T-cell (primary cell): ENCODE measurements at regions not wholly inside any gene's neighbourhood (a gene's known extent, or its start where the extent isn't known, plus 50 kb on each side); places are given as distances from the start of the nearest gene placed in this dataset.
A peak's percentile ranks its signal among the peaks of the same experiment; 100 is the strongest.
"Not testable (repeated sequence)": the region's sequence is repeated elsewhere in the genome, so short reads cannot be mapped to it uniquely, and the experiment has no call there.

Experiments used
- ATAC-seq, 4 experiments: fragments of 200-7000 bp in 3 of 4; fragments of 150-1000 bp in 1 of 4; cut with Tn5 transposase; replicated peaks in 1 of 4; 1 replicate in 3 of 4; 2 replicates in 1 of 4; pipeline ENCODE4 v1.10.0; 2021; ENCODE audit warnings: moderate library complexity in 3 of 4, mild to moderate bottlenecking in 2 of 4, moderate number of reproducible peaks in 1 of 4
- CTCF ChIA-PET, 2 donors: fragments of 300-600 bp; sonication (Branson Sonifier 250); formaldehyde crosslinking; loops; one replicate each; lab custom pipeline; 2022; ENCODE audit warnings: antibody characterized with exemption in 2 of 2; lab: Charles Lee
- POLR2A ChIA-PET, 2 donors: fragments of 300-600 bp; sonication (Branson Sonifier 250); formaldehyde crosslinking; loops; one replicate each; lab custom pipeline; 2022; ENCODE audit warnings: antibody characterized with exemption in 2 of 2; lab: Charles Lee
- DNase-seq, 35 experiments: peaks; one replicate each; pipeline versions ENCODE4 v3.0.0 to v3.0.0-alpha.2; 2013 to 2023
- H3K27ac ChIP-seq: one replicate; pipeline ENCODE4 v1.5.1; 2013; ENCODE audit warnings: low read length
- H3K27me3 ChIP-seq, 2 experiments: replicated peaks in 1 of 2; 1 replicate in 1 of 2; 2 replicates in 1 of 2; pipeline versions ENCODE4 v1.6.1 to v1.7.0; 2013; ENCODE audit warnings: low read length in 1 of 2, mixed read lengths in 1 of 2; ENCODE audit not compliant: control insufficient read depth in 2 of 2, insufficient read depth in 2 of 2; ENCODE audit errors: extremely low read depth in 1 of 2
- H3K36me3 ChIP-seq, 2 donors: 1 replicate in 1 of 2; 2 replicates in 1 of 2; pipeline versions ENCODE4 v1.6.1 to v1.7.0; 2013; ENCODE audit warnings: low read length in 1 of 2; ENCODE audit not compliant: control insufficient read depth in 2 of 2, insufficient read depth in 1 of 2; ENCODE audit errors: extremely low read depth in 1 of 2
- H3K4me1 ChIP-seq, 2 experiments: 1 replicate in 1 of 2; 2 replicates in 1 of 2; pipeline versions ENCODE4 v1.6.1 to v1.7.0; 2013; ENCODE audit warnings: low read length in 2 of 2, mixed read lengths in 1 of 2; ENCODE audit not compliant: insufficient read depth in 2 of 2, control insufficient read depth in 1 of 2; ENCODE audit errors: extremely low read depth in 1 of 2
- H3K4me3 ChIP-seq, 2 donors: 1 replicate in 1 of 2; 2 replicates in 1 of 2; pipeline versions ENCODE4 v1.5.1 to v1.7.0; 2013; ENCODE audit warnings: mild to moderate bottlenecking in 2 of 2, low read length in 1 of 2, moderate library complexity in 1 of 2; ENCODE audit not compliant: control insufficient read depth in 1 of 2; ENCODE audit errors: extremely low read depth in 1 of 2
- H3K9me3 ChIP-seq: 2 replicates; pipeline ENCODE4 v1.7.0; 2013
- H3K27ac Mint-ChIP-seq, 2 donors: one replicate each; pipeline ENCODE4 v1.8.0; 2020 to 2021; ENCODE audit warnings: mild to moderate bottlenecking in 2 of 2, mixed read lengths in 2 of 2
- H3K27me3 Mint-ChIP-seq, 2 donors: one replicate each; pipeline ENCODE4 v1.8.0; 2021 to 2022; ENCODE audit warnings: mixed read lengths in 2 of 2
- H3K36me3 Mint-ChIP-seq: one replicate; pipeline ENCODE4 v1.8.0; 2021; ENCODE audit warnings: mixed read lengths
- H3K4me1 Mint-ChIP-seq, 3 donors: one replicate each; pipeline ENCODE4 v1.8.0; 2020 to 2022; ENCODE audit warnings: mixed read lengths in 3 of 3, mild to moderate bottlenecking in 1 of 3
- H3K4me3 Mint-ChIP-seq, 3 donors: one replicate each; pipeline ENCODE4 v1.8.0; 2020 to 2022; ENCODE audit warnings: mild to moderate bottlenecking in 3 of 3, mixed read lengths in 3 of 3, moderate library complexity in 3 of 3
- H3K9me3 Mint-ChIP-seq, 3 donors: one replicate each; pipeline ENCODE4 v1.8.0; 2020 to 2022; ENCODE audit warnings: mixed read lengths in 3 of 3
- WGBS: methylation state at CpG from one replicate; pipeline ENCODE4 v1.1.5; 2013; ENCODE audit warnings: missing lambda C conversion rate; ENCODE audit not compliant: insufficient coverage; 5-methylcytosine and 5-hydroxymethylcytosine counted together

- no peak overlapping the region for H3K4me3 Mint-ChIP-seq
- DNase-seq (peak in 1 of 35 experiments; percentile 36), ATAC-seq (no peak)
- Histone ChIP-seq H3K4me3 (no peak overlapping the region), H3K27ac (peak overlapping the region; percentile 36), H3K9me3 (no peaks in the 10 kb centered on the region), H3K27me3 (no peaks in the 10 kb centered on the region), H3K4me1 (peaks cover 9 to 27% of the 10 kb centered on the region in 2 experiments), H3K36me3 (peaks cover 0 to 2% of the 10 kb centered on the region in 2 donors)
- H3K27ac Mint-ChIP-seq = peak overlapping the region; percentile 3 to 49
- H3K36me3 Mint-ChIP-seq = peaks cover 4% of the 10 kb centered on the region
- ChIA-PET CTCF (no interaction called here), POLR2A (no interaction called here)
- peaks cover 47 to 74% (median 62%) of the 10 kb centered on the region in 3 donors for H3K4me1 Mint-ChIP-seq
- peaks cover 2 to 13% (median 7%) of the 10 kb centered on the region in 3 donors for H3K9me3 Mint-ChIP-seq
- H3K27me3 Mint-ChIP-seq = no peaks in the 10 kb centered on the region
- WGBS = no CpG with 5 or more reads among the region's 1 CpG
Observed at GRCh38 chr2:7438855-7439254, 521.6 kb downstream of the RNF144A start.

- POLR2A ChIA-PET = interaction anchor here in 1 of 2 donors (0.8 kb wide), 1 partner anchor 1240 kb away, joined by 3 read pairs; no protein-coding TSS in a partner anchor
- Histone ChIP-seq H3K27ac (no peak overlapping the region), H3K27me3 (no peaks in the 10 kb centered on the region), H3K9me3 (no peaks in the 10 kb centered on the region), H3K4me1 (peaks cover 9 to 22% of the 10 kb centered on the region in 2 experiments), H3K4me3 (no peak overlapping the region), H3K36me3 (no peaks in the 10 kb centered on the region)
- WGBS = no CpG with 5 or more reads among the region's 4 CpGs
- Mint-ChIP-seq H3K9me3 (peaks cover 2 to 8% (median 7%) of the 10 kb centered on the region in 3 donors), H3K4me3 (no peak overlapping the region), H3K27me3 (no peaks in the 10 kb centered on the region), H3K36me3 (peaks cover 4% of the 10 kb centered on the region), H3K4me1 (peaks cover 55 to 75% (median 68%) of the 10 kb centered on the region in 3 donors), H3K27ac (no peak overlapping the region)
- CTCF ChIA-PET = interaction anchor here in 1 of 2 donors (1.0 to 1.2 kb wide), 2 partner anchors 10 to 231 kb away, joined by 3 to 4 read pairs; no protein-coding TSS in a partner anchor
- ATAC-seq (no peak), DNase-seq (peak in 1 of 35 experiments; percentile 25)
Observed at GRCh38 chr2:7440977-7441376, 523.8 kb downstream of the RNF144A start.

- not testable (repeated sequence) for H3K9me3 ChIP-seq, H3K27ac ChIP-seq, H3K27me3 Mint-ChIP-seq, H3K9me3 Mint-ChIP-seq, H3K4me3 ChIP-seq, ATAC-seq, H3K4me3 Mint-ChIP-seq, DNase-seq, H3K36me3 ChIP-seq, H3K27me3 ChIP-seq, H3K36me3 Mint-ChIP-seq
- peaks cover 9 to 14% of the 10 kb centered on the region in 2 experiments for H3K4me1 ChIP-seq
- 80% methylated on average over 1 of the region's 3 CpGs for WGBS
- POLR2A ChIA-PET = interaction anchor here in 1 of 2 donors (0.5 kb wide), 1 partner anchor 771 kb away, joined by 10 read pairs; no protein-coding TSS in a partner anchor
- Mint-ChIP-seq H3K4me1 (peaks cover 50 to 67% (median 60%) of the 10 kb centered on the region in 3 donors), H3K27ac (peak overlapping the region; percentile 48 to 52)
- CTCF ChIA-PET = interaction anchor here in 1 of 2 donors (1.2 kb wide), 1 partner anchor 230 kb away, joined by 4 read pairs; no protein-coding TSS in a partner anchor
Observed at GRCh38 chr2:7441841-7442240, 524.6 kb downstream of the RNF144A start.

- no peaks in the 10 kb centered on the region for H3K27me3 ChIP-seq
- Mint-ChIP-seq H3K4me1 (peaks cover 51 to 62% (median 58%) of the 10 kb centered on the region in 3 donors), H3K27ac (no peak overlapping the region), H3K36me3 (peaks cover 4% of the 10 kb centered on the region), H3K9me3 (peaks cover 2 to 8% (median 7%) of the 10 kb centered on the region in 3 donors), H3K4me3 (no peak overlapping the region), H3K27me3 (no peaks in the 10 kb centered on the region)
- ChIA-PET POLR2A (interaction anchor here (0.6 kb wide), 2 partner anchors 9 to 1237 kb away, joined by 3 to 4 read pairs; partner anchors contain the start of gene ID2 (in 1 of the 2)), CTCF (interaction anchor here (1.2 to 1.6 kb wide), 2 partner anchors 15 to 17 kb away, joined by 3 to 7 read pairs; no protein-coding TSS in a partner anchor)
- no peaks in the 10 kb centered on the region for H3K36me3 ChIP-seq
- no peaks in the 10 kb centered on the region for H3K9me3 ChIP-seq
- peaks cover 11 to 21% of the 10 kb centered on the region in 2 experiments for H3K4me1 ChIP-seq
- 40% methylated on average over 1 of the region's 4 CpGs for WGBS
- peak in 2 of 4 experiments; percentile 20 to 29 for ATAC-seq
- DNase-seq = no peak
- no peak overlapping the region for H3K4me3 ChIP-seq
- H3K27ac ChIP-seq = no peak overlapping the region
Observed at GRCh38 chr2:7444626-7445025, 527.4 kb downstream of the RNF144A start.

- 95% methylated on average over 4 of the region's 11 CpGs for WGBS
- no peak for ATAC-seq
- no peaks in the 10 kb centered on the region for H3K27me3 Mint-ChIP-seq
- H3K4me3 Mint-ChIP-seq = peak overlapping the region in 1 of 3 donors; percentile 41
- no peaks in the 10 kb centered on the region for H3K36me3 ChIP-seq
- peaks cover 42 to 50% of the 10 kb centered on the region in 2 experiments for H3K4me1 ChIP-seq
- ChIA-PET CTCF (no interaction called here), POLR2A (no interaction called here)
- no peaks in the 10 kb centered on the region for H3K36me3 Mint-ChIP-seq
- peak overlapping the region; percentile 81 to 89 for H3K27ac Mint-ChIP-seq
- no peaks in the 10 kb centered on the region for H3K27me3 ChIP-seq
- H3K9me3 ChIP-seq = no peaks in the 10 kb centered on the region
- no peak for DNase-seq
- H3K4me1 Mint-ChIP-seq = peaks cover 63 to 76% (median 66%) of the 10 kb centered on the region in 3 donors
- H3K9me3 Mint-ChIP-seq = no peaks in the 10 kb centered on the region
- peak overlapping the region; percentile 67 for H3K27ac ChIP-seq
- H3K4me3 ChIP-seq = no peak overlapping the region
Observed at GRCh38 chr2:7448578-7449264, 531.5 kb downstream of the RNF144A start.

GRCh38 chr2:7449298-7449697 lies 532.1 kb downstream of the RNF144A start:
- H3K27me3 ChIP-seq = no peaks in the 10 kb centered on the region
- CTCF ChIA-PET = no interaction called here
- H3K36me3 ChIP-seq = no peaks in the 10 kb centered on the region
- H3K4me3 ChIP-seq = no peak overlapping the region
- Mint-ChIP-seq H3K27me3 (no peaks in the 10 kb centered on the region), H3K4me1 (peaks cover 67 to 78% (median 68%) of the 10 kb centered on the region in 3 donors), H3K9me3 (no peaks in the 10 kb centered on the region), H3K4me3 (peak overlapping the region in 1 of 3 donors; percentile 41), H3K36me3 (no peaks in the 10 kb centered on the region), H3K27ac (peak overlapping the region; percentile 81 to 89)
- H3K9me3 ChIP-seq = no peaks in the 10 kb centered on the region
- H3K27ac ChIP-seq = peak overlapping the region; percentile 67
- DNase-seq = no peak
- ATAC-seq = no peak
- POLR2A ChIA-PET = no interaction called here
- H3K4me1 ChIP-seq = peaks cover 46 to 56% of the 10 kb centered on the region in 2 experiments
